GM19043 (cell line): ENCODE measurements at regions not wholly inside any gene's neighbourhood (a gene's known extent, or its start where the extent isn't known, plus 50 kb on each side); places are given as distances from the start of the nearest gene placed in this dataset.
"Not testable (repeated sequence)": the region's sequence is repeated elsewhere in the genome, so short reads cannot be mapped to it uniquely, and the experiment has no call there.

Experiments
- ATAC-seq: cut with Tn5 transposase; IDR thresholded peaks from one replicate; pipeline ENCODE4 v1.9.1; 2021; ENCODE audit warnings: low read depth; ENCODE audit not compliant: unreplicated experiment

- ATAC-seq, result no peak
These were observed 66.1 kb upstream of the FRG1 start for GRCh38 chr4:189874591-189874990.

- ATAC-seq, result not testable (repeated sequence)
These were observed 59.5 kb upstream of the FRG1 start for GRCh38 chr4:189881190-189881589.

GRCh38 chr4:189888407-189888806 lies 52.3 kb upstream of the FRG1 start:
- not testable (repeated sequence) for ATAC-seq
